ENCODE measurements at regions not wholly inside any gene's neighbourhood (a gene's known extent, or its start where the extent isn't known, plus 50 kb on each side); places are given as distances from the start of the nearest gene placed in this dataset.

DNA sequence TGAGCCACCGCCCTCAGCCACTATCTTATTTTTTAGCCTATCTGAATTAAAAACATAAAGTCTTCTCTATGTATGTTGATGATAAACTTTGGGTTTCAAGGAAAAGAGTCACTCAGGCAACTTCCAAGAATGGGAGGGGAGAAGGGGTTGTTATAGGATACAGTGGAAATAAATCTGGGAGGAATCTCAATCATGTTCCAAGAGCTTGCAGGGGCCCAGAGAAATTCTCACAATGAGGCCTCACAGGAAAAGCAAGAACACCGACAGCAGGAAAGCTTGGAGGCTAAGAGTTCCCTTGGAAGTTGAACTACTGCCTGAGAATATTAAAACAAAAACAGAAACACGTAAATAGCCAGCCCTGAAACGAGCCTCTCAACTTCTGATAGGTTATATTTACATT lies 384.6 kb upstream of the IGFBP7 start:
- Histone ChIP-seq H3K27ac (ENCODE audit: low read depth in 2 of 2, low read length in 1 of 2) (no peak overlapping the region), H3K9me2 (no peaks in the 10 kb centered on the region), H3K27me3 (ENCODE audit: insufficient read depth) (no peaks in the 10 kb centered on the region), H2AFZ (ENCODE audit: low read depth) (no peak overlapping the region), H3K4me1 (ENCODE audit: control insufficient read depth in 1 of 2, insufficient read depth in 2 of 2, low read depth in 1 of 2, low read length in 1 of 2) (no peaks in the 10 kb centered on the region), H3K9ac (no peak overlapping the region), H3K79me2 (ENCODE audit: insufficient read depth) (no peaks in the 10 kb centered on the region), H3K4me2 (no peak overlapping the region), H3K4me3 (ENCODE audit: low read depth in 2 of 2, low read length in 1 of 2) (no peak overlapping the region), H4K20me1 (ENCODE audit: insufficient read depth) (no peaks in the 10 kb centered on the region), H3F3A (replicated peaks; ENCODE audit: insufficient read depth) (no peaks in the 10 kb centered on the region), H3K36me3 (replicated peaks in 1 of 2; ENCODE audit: control insufficient read depth in 1 of 2, insufficient read depth in 2 of 2, low read length in 1 of 2) (no peaks in the 10 kb centered on the region), H3K9me3 (no peaks in the 10 kb centered on the region)
- ChIA-PET CTCF (no interaction called here), POLR2A (no interaction called here)
- 44% methylated on average over 4 of the region's 4 CpGs for WGBS (ENCODE audit: low lambda C conversion rate)
- no peak for DNase-seq
- TF ChIP-seq GABPA (IDR thresholded peaks at IDR 0.05; ENCODE audit: low read depth) (no peak), SMC3 (IDR thresholded peaks at IDR 0.05; ENCODE audit: low read depth, low read length) (no peak), ELF1 (IDR thresholded peaks at IDR 0.05) (no peak), MEF2A (IDR thresholded peaks at IDR 0.05; ENCODE audit: borderline replicate concordance, low read depth) (no peak), TEAD4 (IDR thresholded peaks at IDR 0.05; ENCODE audit: borderline replicate concordance, insufficient read depth) (no peak)
- TF ChIP-seq, protein P1, sequence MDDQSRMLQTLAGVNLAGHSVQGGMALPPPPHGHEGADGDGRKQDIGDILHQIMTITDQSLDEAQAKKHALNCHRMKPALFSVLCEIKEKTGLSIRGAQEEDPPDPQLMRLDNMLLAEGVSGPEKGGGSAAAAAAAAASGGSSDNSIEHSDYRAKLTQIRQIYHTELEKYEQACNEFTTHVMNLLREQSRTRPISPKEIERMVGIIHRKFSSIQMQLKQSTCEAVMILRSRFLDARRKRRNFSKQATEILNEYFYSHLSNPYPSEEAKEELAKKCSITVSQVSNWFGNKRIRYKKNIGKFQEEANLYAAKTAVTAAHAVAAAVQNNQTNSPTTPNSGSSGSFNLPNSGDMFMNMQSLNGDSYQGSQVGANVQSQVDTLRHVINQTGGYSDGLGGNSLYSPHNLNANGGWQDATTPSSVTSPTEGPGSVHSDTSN (IDR thresholded peaks at IDR 0.05) = no peak
- TF ChIP-seq, protein P2, sequence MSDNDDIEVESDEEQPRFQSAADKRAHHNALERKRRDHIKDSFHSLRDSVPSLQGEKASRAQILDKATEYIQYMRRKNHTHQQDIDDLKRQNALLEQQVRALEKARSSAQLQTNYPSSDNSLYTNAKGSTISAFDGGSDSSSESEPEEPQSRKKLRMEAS (IDR thresholded peaks at IDR 0.05; ENCODE audit: low read depth) = no peak

- ChIA-PET POLR2A (no interaction called here), CTCF (no interaction called here)
- H3K4me2 ChIP-seq = peak overlapping the region; percentile 51; the same call in 1 of the 2 replicates
Observed at GRCh38 chr4:57492251-57492878, 382.2 kb upstream of the IGFBP7 start.

More at GRCh38 chr4:57492251-57492878, 382.2 kb upstream of the IGFBP7 start:
- WGBS (ENCODE audit: low lambda C conversion rate) = 42% methylated on average over 5 of the region's 5 CpGs
- Histone ChIP-seq H3K9me3 (no peaks in the 10 kb centered on the region), H3K4me1 (ENCODE audit: control insufficient read depth in 1 of 2, insufficient read depth in 2 of 2, low read depth in 1 of 2, low read length in 1 of 2) (no peaks in the 10 kb centered on the region), H2AFZ (ENCODE audit: low read depth) (no peak overlapping the region), H3K9ac (no peak overlapping the region), H3K36me3 (replicated peaks in 1 of 2; ENCODE audit: control insufficient read depth in 1 of 2, insufficient read depth in 2 of 2, low read length in 1 of 2) (no peaks in the 10 kb centered on the region), H4K20me1 (ENCODE audit: insufficient read depth) (no peaks in the 10 kb centered on the region), H3K4me3 (ENCODE audit: low read depth in 2 of 2, low read length in 1 of 2) (no peak overlapping the region), H3K27me3 (ENCODE audit: insufficient read depth) (no peaks in the 10 kb centered on the region), H3K9me2 (no peaks in the 10 kb centered on the region), H3K27ac (ENCODE audit: low read depth in 2 of 2, low read length in 1 of 2) (no peak overlapping the region), H3K79me2 (ENCODE audit: insufficient read depth) (no peaks in the 10 kb centered on the region), H3F3A (replicated peaks; ENCODE audit: insufficient read depth) (no peaks in the 10 kb centered on the region)
- DNase-seq = no peak
- TF ChIP-seq TEAD4 (IDR thresholded peaks at IDR 0.05; ENCODE audit: borderline replicate concordance, insufficient read depth) (no peak), RCOR1 (IDR thresholded peaks at IDR 0.05; ENCODE audit: low read length) (no peak), RAD21 (IDR thresholded peaks at IDR 0.05; ENCODE audit: low read length) (no peak), GATA2 (CRISPR knock-in tag; IDR thresholded peaks at IDR 0.05) (no peak), TCF12 (IDR thresholded peaks at IDR 0.05) (no peak), SIN3A (IDR thresholded peaks at IDR 0.05; ENCODE audit: borderline replicate concordance, low read depth, low read length) (no peak), ELF1 (IDR thresholded peaks at IDR 0.05) (no peak), NFIC (IDR thresholded peaks at IDR 0.05; ENCODE audit: borderline replicate concordance) (no peak), FOXM1 (IDR thresholded peaks at IDR 0.05; ENCODE audit: low read depth) (no peak), FOSL2 (IDR thresholded peaks at IDR 0.05; ENCODE audit: borderline replicate concordance, low read depth) (no peak), EZH2phosphoT487 (IDR thresholded peaks at IDR 0.05; ENCODE audit: borderline replicate concordance, low read depth) (no peak), YY1 (IDR thresholded peaks at IDR 0.05; ENCODE audit: low read depth) (no peak), TAF1 (IDR thresholded peaks at IDR 0.05; ENCODE audit: borderline replicate concordance, low read depth, low read length) (no peak), SMC3 (IDR thresholded peaks at IDR 0.05; ENCODE audit: low read depth, low read length) (no peak)
- TF ChIP-seq, protein P3, sequence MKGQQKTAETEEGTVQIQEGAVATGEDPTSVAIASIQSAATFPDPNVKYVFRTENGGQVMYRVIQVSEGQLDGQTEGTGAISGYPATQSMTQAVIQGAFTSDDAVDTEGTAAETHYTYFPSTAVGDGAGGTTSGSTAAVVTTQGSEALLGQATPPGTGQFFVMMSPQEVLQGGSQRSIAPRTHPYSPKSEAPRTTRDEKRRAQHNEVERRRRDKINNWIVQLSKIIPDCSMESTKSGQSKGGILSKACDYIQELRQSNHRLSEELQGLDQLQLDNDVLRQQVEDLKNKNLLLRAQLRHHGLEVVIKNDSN (IDR thresholded peaks at IDR 0.05; ENCODE audit: borderline replicate concordance, low read depth) = no peak
- TF ChIP-seq, protein P4, sequence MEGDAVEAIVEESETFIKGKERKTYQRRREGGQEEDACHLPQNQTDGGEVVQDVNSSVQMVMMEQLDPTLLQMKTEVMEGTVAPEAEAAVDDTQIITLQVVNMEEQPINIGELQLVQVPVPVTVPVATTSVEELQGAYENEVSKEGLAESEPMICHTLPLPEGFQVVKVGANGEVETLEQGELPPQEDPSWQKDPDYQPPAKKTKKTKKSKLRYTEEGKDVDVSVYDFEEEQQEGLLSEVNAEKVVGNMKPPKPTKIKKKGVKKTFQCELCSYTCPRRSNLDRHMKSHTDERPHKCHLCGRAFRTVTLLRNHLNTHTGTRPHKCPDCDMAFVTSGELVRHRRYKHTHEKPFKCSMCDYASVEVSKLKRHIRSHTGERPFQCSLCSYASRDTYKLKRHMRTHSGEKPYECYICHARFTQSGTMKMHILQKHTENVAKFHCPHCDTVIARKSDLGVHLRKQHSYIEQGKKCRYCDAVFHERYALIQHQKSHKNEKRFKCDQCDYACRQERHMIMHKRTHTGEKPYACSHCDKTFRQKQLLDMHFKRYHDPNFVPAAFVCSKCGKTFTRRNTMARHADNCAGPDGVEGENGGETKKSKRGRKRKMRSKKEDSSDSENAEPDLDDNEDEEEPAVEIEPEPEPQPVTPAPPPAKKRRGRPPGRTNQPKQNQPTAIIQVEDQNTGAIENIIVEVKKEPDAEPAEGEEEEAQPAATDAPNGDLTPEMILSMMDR (IDR thresholded peaks at IDR 0.05) = no peak

Measured in SK-N-SH (cell line).